ENCODE measurements at regions not wholly inside any gene's neighbourhood (a gene's known extent, or its start where the extent isn't known, plus 50 kb on each side); places are given as distances from the start of the nearest gene placed in this dataset.

- DNase-seq: no peak
Observed at GRCh38 chr1:95927061-95927460, 693.1 kb downstream of the RWDD3 start.

- DNase-seq: no peak
Observed at GRCh38 chr1:95935719-95936118, 701.7 kb downstream of the RWDD3 start.

- DNase-seq: no peak
Observed at GRCh38 chr1:95941121-95941798, 707.2 kb downstream of the RWDD3 start.

- no peak for DNase-seq
Observed at GRCh38 chr1:95948023-95948422, 714.0 kb downstream of the RWDD3 start.

GRCh38 chr1:95951371-95952102 is 717.5 kb downstream of the RWDD3 start:
- no peak for DNase-seq

GRCh38 chr1:95953015-95953414 is 719.0 kb downstream of the RWDD3 start:
- no peak for DNase-seq

GRCh38 chr1:95954585-95954984 is 720.6 kb downstream of the RWDD3 start:
- DNase-seq: no peak

- no peak for DNase-seq
Observed at GRCh38 chr1:95956215-95956614, 722.2 kb downstream of the RWDD3 start.

- no peak for DNase-seq
Observed at GRCh38 chr1:95957748-95958147, 723.7 kb downstream of the RWDD3 start.

- DNase-seq: no peak
Observed at GRCh38 chr1:95966866-95967265, 732.9 kb downstream of the RWDD3 start.

GRCh38 chr1:95974586-95974985 is 740.6 kb downstream of the RWDD3 start:
- no peak for DNase-seq

GRCh38 chr1:95982711-95983110 is 738.9 kb upstream of the PTBP2 start:
- DNase-seq: no peak

- DNase-seq: no peak
Observed at GRCh38 chr1:95983831-95984230, 737.8 kb upstream of the PTBP2 start.

- no peak for DNase-seq
Observed at GRCh38 chr1:95984798-95985374, 736.7 kb upstream of the PTBP2 start.

- DNase-seq: no peak
Observed at GRCh38 chr1:95990033-95990432, 731.6 kb upstream of the PTBP2 start.

GRCh38 chr1:95991787-95992520 is 729.6 kb upstream of the PTBP2 start:
- DNase-seq: no peak

GRCh38 chr1:95994643-95995042 is 726.9 kb upstream of the PTBP2 start:
- DNase-seq: no peak

- no peak for DNase-seq
Observed at GRCh38 chr1:96002201-96002600, 719.4 kb upstream of the PTBP2 start.

GRCh38 chr1:96002969-96003964 is 718.3 kb upstream of the PTBP2 start:
- DNase-seq: no peak

- no peak for DNase-seq
Observed at GRCh38 chr1:96009831-96010434, 711.7 kb upstream of the PTBP2 start.

GRCh38 chr1:96011606-96012005 is 710.0 kb upstream of the PTBP2 start:
- DNase-seq: no peak

GRCh38 chr1:96016219-96016618 is 705.4 kb upstream of the PTBP2 start:
- no peak for DNase-seq

All from T-helper 1 cell (primary cell).